HG03558 (cell line): ENCODE measurements at regions not wholly inside any gene's neighbourhood (a gene's known extent, or its start where the extent isn't known, plus 50 kb on each side); places are given as distances from the start of the nearest gene placed in this dataset.

Source experiments
- ATAC-seq: cut with Tn5 transposase; IDR thresholded peaks from one replicate; pipeline ENCODE4 v1.9.1; 2021; ENCODE audit warnings: moderate number of reproducible peaks; ENCODE audit not compliant: unreplicated experiment; ENCODE audit errors: extremely low read depth

DNA sequence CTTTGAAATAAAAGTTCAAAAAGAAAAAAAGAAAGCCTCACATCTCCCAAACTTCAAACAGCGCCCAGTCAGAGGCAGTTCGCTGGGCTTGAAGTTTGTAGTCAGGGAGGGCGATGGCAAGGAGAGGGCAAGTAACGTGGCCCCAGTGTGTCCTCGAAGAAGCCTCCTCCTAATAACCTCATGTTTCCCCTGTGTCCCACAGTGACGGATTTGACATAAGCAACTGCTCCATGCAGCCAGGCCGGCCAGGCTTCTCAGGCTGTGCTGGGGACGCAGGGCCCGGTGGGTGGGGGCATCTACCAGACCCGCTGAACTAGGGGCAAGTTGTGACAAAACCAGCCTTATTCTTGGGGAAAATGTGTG, 172.2 kb downstream of the ERCC6L2 start:
- no peak for ATAC-seq

DNA sequence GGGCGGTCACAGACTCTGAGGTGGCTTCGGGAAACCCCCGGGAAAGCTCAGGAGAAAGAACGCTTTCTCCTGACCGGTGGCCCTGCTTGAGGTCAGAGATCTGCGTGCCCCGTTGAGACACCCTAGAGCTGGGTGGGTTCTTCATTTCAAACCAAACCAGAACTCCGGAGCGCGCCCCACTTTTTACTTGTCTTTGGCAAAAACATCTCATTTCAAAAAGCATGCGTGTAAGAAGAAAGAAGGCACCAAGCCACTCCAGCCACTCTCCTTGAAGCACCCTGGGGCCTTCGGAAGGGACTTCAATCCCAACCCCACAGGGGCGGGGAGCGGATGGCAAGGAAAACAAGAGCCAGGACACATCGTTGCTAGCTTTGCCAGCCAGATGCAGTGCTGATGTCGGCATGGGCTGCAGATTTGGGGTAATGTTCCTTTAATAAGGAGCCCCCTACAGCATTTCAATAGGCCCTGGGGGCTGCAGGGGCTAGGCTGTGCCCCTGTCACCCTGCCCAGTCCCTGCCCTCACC, 171.7 kb downstream of the ERCC6L2 start:
- ATAC-seq, result no peak

DNA sequence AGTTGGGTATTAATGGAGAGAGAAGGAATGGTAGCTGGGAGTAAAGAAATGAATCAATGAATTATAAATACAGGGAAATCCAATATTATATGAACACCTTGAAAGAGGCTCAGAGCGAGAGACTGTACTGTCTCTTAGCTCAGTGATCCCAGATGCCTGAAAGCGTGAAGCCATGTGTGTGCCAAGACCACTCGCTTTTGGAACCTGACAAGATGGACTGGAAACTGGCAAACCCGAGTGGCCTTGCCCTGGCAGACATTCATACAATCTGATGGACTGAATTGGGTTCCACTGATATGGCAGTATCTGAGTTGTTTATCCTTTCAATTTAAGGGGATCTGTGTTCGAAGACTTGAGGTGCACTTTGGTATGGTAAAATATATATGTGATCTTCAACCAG, 170.3 kb downstream of the ERCC6L2 start:
- no peak for ATAC-seq

DNA sequence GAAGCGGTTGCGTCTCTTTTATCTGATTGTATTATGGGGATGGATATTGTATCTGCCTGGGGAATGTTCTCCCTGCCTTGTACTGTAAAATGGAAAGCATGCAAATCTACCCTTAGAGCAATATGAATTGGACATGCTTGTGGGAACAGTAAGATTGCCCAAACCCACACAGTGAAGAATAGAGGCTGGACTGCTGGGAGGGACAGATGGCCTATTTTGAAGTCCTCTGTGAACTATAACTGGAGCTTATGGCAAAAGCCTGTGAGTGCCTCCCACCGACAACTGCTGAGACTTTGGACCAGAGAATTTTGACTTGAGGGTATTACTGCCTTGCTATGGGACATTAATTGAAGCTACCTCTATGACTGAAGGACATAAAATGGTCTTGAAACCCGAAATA, 168.9 kb downstream of the ERCC6L2 start:
- ATAC-seq, result no peak

DNA sequence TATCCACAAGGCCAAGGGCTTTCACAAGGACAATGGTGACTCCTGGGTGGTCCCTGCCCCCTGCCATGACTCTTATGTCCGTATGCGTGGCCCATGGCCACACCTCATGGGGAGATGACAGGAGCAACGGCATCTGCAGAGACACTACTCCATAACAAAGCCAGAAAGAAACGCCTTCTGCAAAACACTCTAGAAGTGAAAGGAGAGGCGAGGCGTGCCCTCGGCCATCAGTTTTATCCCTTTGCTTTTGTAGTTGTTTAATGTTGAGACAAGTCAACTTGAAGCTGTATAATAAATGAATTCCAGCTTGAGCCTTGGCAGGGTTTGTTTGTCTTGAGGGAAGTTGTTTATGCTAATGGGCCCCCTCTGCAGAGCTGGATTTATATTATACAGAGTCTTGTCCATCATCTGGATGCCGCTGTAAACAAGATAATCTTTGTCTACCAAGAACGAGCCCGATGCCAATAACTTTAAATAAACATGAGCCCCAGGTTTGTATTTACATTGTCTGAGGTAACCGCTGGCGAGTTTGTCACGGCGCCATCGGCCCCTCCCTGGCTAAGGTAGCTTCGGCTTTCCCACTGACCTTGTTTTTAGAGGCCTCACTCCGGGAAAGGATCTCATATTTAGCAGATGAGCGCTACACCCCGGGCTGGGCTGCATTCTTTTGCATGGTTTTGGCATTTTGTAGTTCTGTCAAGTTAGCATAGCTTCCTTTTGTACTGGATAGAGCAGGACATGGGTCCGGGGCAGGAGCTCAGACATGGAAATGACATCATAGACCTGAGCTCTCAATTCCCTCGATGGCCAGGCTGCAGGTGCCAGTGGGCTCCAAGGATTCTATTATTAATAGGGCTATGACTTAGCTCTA, 165.3 kb downstream of the ERCC6L2 start:
- ATAC-seq, result no peak

DNA sequence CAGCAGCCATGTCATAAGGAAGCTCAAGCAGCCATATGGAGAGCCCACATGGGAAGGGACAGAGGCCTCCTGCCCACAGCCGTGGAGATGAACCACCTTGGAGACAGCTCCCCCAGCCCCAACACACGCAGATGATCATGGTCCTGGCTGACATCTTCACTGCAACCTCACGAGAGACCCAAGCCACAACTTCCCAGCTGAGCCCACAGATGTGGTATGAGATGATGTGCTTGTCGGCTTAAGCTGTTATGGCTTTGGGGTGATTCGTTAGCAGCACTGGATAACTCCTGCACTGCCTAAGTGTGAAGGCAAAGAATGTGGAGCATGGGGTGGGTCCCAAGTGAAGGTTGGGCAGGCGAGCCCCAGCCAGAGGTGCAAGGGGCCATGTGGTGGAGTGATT, 163.4 kb downstream of the ERCC6L2 start:
- ATAC-seq, result no peak

DNA sequence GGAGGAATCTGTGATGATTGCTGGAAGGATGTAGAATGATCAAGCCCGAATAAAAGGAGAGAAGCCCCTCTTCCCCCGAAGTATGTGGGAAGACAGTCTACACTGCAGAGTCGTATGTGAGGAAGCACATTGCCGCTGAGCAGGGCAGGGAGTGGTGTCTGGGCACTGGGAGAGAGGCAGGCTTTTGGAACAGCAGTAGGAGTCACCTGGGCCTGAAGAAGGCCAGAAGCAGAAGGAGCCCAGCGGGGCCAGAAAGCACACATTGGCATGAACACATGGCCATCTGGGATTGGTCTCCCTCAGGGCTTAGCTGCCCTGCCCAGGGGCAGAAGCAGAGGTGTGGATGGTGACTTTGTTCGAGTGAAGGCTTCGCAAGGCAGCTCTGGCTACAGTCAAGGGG, 162.8 kb downstream of the ERCC6L2 start:
- ATAC-seq, result no peak

DNA sequence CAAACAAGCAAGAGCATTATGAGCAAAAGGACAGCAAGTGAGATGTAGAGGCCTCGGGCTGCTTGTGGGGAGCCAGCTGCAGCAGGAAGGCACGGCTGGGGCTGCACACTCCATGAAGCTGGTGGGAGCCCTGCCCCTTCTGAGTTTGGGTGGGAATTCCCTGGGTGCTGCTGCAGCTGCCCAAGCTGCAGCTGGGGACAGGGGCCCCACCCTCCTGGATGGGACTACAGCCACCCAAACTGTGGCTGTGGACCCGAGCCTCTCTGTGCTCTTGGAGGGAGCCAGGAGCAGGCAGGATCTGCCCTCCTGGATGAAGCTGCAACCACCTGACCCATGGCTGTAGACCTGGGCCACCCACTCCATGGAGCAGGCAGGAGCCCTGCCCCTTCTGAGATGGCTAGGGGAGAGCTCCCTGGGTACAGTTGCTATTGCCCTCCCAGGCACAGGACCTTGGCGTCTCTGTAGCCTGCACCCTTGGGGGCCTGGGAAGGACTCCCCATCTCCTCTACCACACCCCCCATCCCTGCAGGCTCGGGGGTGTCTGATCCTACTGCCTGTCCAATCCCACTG, 159.1 kb downstream of the ERCC6L2 start:
- ATAC-seq, result no peak

DNA sequence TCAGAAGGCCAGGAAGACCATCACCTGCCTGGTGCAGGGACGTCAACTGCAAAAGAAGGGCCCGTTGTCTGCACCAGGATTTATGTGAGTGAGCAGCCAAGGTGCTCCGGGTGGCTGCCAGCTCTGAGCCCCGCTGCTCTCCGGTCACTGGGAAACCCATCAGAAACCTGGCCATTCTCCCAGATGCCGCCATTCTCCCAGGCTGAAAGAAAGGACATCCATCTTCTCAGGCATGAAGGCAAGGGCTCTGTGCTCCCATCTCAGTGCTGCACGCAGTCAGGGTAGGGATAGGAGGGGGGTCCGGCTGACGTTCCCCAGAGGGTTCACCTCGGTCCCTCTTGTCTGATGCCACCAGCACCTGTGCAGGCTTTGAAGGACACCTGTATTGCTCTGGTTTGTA, 158.4 kb downstream of the ERCC6L2 start:
- no peak for ATAC-seq

DNA sequence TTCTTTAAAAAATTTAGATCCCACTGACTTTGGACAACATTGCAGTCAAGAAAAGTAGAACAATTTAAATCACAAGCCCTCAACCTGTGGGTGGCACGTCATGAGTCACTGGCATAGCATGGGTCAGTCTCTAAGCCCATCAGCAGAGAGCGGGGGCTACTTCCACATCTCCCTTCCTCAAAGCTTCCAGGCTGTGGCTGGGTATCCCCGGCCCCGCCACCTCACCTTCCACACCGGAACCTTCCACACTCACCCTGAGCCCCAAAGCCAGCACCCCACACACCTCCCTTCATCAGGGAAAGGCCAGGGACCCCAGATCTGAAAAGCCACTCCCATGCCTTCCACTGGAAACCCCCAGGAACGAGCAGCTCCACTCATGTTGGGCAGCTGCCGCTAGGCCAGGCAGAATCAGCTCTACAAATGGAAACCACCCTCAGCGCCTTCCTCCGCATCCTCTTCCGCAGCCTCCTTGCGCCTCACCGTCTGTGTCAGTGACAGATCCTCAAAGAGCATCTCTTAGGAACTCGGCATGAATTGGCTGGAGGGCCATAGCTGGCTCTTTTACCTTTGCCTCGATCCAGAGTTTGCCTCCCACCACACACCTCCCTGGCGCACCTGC, 156.5 kb downstream of the ERCC6L2 start:
- no peak for ATAC-seq

DNA sequence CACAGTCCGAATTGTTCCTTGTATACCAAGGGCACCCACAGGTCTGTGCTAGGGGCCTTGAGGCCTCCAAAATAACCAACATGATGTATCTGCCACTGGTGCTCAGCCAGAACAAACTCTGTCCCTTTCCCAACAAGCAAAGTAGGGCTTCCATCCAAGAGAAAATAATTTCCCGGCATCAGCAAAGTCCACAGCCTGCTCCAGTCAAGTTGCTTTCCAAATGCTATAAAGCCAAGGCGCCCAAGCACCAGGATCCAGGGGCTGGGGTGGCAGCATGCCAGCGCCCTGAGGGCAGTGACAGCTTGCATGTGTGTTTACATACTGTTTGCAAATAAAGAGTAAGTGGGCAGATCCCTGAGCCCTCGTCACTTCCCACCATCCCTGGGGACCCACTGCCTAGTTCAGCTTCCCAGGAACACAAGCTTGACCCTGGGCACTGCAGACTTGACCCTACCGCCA, 155.9 kb downstream of the ERCC6L2 start:
- ATAC-seq, result no peak

DNA sequence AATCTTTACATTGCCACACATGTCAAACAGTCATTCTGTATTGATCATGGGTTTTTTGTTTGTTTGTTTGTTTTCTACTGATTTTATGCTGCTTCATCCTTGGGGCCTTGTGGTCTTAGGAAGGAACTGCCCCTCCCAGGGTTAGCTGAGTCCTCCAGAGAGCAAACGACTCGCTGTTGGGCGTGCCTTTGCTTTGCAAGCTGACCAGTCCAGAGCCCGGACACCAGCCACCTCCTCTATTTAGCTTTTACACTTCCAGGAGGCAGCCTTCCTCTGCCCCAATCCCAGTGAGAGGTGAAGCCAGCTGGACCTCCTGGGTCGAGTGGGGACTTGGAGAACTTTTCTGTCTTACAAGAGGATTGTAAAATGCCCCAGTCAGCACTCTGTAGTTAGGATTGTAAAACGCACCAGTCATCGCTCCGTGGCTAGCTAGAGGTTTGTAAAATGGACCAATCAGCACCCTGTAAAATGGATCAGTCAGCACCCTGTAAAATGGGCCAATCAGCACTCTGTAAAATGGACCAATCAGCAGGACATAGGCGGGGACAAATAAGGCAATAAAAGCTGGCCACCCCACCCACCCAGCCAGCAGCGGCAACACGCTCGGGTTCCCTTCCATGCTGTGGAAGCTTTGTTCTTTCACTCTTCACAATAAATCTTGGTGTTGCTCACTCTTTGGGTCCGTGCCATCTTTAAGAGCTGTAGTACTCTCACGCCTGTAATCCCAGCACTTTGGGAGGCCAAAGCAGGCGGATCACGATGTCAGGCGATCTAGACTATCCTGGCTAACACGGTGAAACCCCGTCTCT, 154.4 kb downstream of the ERCC6L2 start:
- ATAC-seq, result no peak

DNA sequence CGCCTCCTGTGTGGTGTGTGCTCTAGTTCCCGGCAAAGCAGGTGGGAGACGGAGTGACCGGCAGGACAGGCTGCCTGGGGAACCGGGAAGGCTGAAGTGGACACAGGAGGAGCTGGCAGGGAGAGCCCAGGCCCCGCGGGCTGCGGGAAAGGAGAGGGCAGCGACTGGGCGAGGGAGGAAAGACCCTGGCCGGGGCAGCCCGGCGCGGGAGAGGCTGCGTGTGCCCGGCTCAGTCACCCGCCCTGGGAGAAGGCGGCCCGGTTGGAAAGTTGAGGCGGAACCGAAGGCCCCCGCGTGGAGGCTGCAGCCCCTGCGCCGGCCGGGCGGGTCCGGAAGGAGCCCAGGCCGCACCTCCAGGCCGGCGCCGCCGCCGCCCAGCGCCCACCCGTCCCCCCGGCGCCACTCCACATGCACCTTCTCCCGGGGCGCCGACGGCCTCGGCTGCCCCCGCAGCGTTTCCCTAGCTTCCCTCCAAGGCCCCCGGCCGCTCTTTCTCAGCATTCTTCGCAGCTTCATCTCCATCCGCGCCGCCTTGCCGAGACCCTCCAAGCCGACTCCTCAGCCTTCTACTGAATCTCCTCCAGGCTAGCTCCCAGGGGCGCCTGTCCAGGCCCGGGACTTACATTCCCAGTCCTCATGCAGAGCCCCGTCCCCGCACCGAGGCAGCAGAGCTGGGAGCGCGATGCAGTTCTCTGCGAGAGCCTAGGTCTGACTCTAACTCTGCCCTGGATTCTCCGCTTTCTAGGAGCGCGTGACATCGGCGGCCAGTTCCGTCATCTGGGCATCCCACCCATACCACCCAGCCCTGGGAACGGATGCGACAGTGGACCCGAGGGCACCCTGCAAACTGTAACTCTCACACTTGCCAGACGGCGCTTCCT, 152.0 kb downstream of the ERCC6L2 start:
- no peak for ATAC-seq

DNA sequence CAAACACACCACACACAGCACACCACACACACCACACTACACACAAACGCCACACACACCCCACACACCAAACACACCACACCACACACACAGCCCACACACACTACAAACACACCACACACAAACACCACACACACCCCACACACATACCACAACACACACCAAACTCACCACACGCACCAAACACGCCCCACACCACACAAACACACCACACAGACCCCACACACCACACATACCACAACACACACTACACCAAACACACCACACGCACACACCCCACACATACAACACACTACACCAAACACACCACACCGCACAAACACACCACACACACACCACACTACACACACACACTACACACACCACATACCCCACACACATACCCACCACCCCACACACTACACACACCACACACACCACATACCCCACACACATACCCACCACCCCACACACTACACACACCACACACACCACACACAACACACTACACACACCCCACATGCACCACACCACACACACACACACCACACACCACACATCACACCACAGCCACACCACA, 151.2 kb downstream of the ERCC6L2 start:
- no peak for ATAC-seq

DNA sequence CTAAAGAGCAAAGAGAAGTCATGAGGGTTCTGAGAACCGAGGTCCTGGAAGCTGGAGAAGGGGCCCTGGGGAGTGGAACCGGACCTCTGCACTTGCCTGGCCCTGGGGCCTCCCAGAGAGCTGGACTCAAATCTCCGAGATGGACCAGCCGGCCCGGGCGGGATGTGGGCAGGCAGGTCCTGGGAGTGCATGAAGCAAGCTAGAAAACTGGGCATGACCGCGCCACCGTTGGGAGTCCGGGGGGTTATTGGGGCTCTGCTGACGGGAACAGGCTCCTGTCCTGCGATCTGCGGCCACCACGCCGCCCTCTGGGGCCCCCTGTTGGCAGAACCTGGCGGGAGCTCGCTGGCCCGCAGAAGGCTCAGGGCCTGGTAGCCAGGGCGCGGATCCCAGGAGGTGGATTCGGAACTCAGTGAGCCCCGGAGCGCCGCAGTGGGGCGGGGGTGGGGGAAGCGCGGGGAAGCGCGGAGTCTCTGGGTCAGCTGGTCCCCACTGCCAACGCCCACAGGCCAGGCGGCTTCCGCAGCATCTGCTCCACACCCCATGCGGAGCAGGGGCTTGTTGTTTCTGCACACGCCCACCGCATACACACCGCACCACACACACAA, 150.6 kb downstream of the ERCC6L2 start:
- ATAC-seq, result no peak

DNA sequence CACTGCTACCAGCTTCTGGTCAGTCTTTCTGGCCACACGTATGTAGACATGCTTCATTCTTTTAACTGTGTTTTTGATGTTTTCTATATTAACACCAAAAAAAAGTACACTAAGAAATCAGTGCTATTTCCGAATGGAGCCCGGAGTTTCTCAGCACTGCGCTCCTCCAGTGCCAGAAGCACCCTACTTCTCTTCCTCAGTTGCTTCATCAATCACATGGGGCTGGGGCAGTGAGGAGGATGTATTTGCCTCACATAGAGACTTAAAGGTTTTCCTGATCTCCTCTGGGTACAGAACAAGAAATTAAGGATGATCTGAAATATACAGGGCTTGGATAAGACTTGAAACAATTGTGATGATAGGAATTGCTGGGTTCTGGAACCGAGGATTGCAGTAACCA, 148.0 kb downstream of the ERCC6L2 start:
- no peak for ATAC-seq

DNA sequence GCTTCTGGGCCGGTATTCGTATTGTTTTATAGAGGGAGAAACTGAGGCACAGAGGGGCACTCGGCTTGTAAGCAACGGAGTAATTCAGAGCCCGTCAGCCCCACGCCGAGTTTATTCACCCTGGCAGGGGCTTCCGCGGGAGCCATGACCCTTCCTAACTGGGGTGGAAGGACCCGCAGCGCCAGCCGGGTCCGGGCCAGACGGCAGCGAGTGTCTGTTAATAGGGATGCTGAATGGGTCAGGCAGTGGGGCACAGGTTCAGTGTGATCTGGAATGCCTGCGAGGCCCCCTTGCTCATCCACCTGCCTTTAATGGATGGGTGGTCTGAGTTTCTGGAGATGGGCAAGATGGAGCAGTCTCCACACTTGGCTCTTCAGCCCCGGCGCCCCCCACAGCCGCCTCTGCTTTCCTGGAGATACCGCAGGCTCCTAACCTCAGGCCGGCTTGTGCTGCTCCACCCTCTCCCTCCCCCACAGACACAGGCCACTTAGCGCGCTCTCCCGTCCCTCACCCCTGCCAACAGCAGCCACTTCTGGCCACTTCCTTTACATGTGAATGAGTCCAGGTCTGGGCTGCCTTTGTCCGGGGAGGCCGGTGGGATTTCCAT, 147.1 kb downstream of the ERCC6L2 start:
- no peak for ATAC-seq
